ENCODE measurements at regions not wholly inside any gene's neighbourhood (a gene's known extent, or its start where the extent isn't known, plus 50 kb on each side); places are given as distances from the start of the nearest gene placed in this dataset.

- TF ChIP-seq CTCF (IDR thresholded peaks at IDR 0.05; ENCODE audit: insufficient read depth, low read depth, low read length) (no peak), EZH2 (IDR thresholded peaks at IDR 0.05; ENCODE audit: insufficient read depth, low read length) (no peak)
Measured at GRCh38 chr5:155679530-155679929, 647.4 kb upstream of the SGCD start.

All from astrocyte (in vitro differentiated cells and primary cell).